ENCODE measurements at regions not wholly inside any gene's neighbourhood (a gene's known extent, or its start where the extent isn't known, plus 50 kb on each side); places are given as distances from the start of the nearest gene placed in this dataset.

- H3K4me3 ChIP-seq (ENCODE audit: low read depth, low read length): no peak overlapping the region
- no peak for DNase-seq
- H3K9me3 ChIP-seq: no peaks in the 10 kb centered on the region; the same call in 1 of the 2 replicates
- H3K4me1 ChIP-seq: no peaks in the 10 kb centered on the region
- no peaks in the 10 kb centered on the region for H3K36me3 ChIP-seq
- H3K27me3 ChIP-seq: peaks cover 90% of the 10 kb centered on the region
- TF ChIP-seq CTCF (IDR thresholded peaks at IDR 0.05; ENCODE audit: low read depth, low read length): no peak
Measured at GRCh38 chr13:94968757-94969086, 256.4 kb upstream of the SOX21 start.

GRCh38 chr13:94968040-94968756 lies 255.9 kb upstream of the SOX21 start:
- Histone ChIP-seq H3K4me1 (no peaks in the 10 kb centered on the region), H3K9me3 (no peaks in the 10 kb centered on the region; the same call in 1 of the 2 replicates), H3K4me3 (ENCODE audit: low read depth, low read length) (peak overlapping the region; percentile 14; the same call in 1 of the 2 replicates), H3K27me3 (peaks cover 90% of the 10 kb centered on the region), H3K36me3 (no peaks in the 10 kb centered on the region)
- peak; percentile 23 for DNase-seq
- no peak for TF ChIP-seq CTCF (IDR thresholded peaks at IDR 0.05; ENCODE audit: low read depth, low read length)

GRCh38 chr13:94967183-94968039 lies 255.1 kb upstream of the SOX21 start:
- peak; percentile 40 for DNase-seq
- Histone ChIP-seq H3K4me3 (ENCODE audit: low read depth, low read length) (peak overlapping the region; percentile 14; the same call in 1 of the 2 replicates), H3K36me3 (no peaks in the 10 kb centered on the region), H3K27me3 (peaks cover 88% of the 10 kb centered on the region), H3K9me3 (no peaks in the 10 kb centered on the region; the same call in 1 of the 2 replicates), H3K4me1 (no peaks in the 10 kb centered on the region)
- TF ChIP-seq CTCF (IDR thresholded peaks at IDR 0.05; ENCODE audit: low read depth, low read length): no peak

GRCh38 chr13:94966422-94966955 lies 254.1 kb upstream of the SOX21 start:
- Histone ChIP-seq H3K4me3 (ENCODE audit: low read depth, low read length) (no peak overlapping the region), H3K4me1 (no peaks in the 10 kb centered on the region), H3K9me3 (no peaks in the 10 kb centered on the region; the same call in 1 of the 2 replicates), H3K27me3 (peaks cover 87% of the 10 kb centered on the region), H3K36me3 (no peaks in the 10 kb centered on the region)
- no peak for TF ChIP-seq CTCF (IDR thresholded peaks at IDR 0.05; ENCODE audit: low read depth, low read length)
- DNase-seq: no peak

- TF ChIP-seq CTCF (IDR thresholded peaks at IDR 0.05; ENCODE audit: low read depth, low read length): no peak
- Histone ChIP-seq H3K36me3 (no peaks in the 10 kb centered on the region), H3K4me1 (no peaks in the 10 kb centered on the region), H3K27me3 (peaks cover 36% of the 10 kb centered on the region), H3K9me3 (no peaks in the 10 kb centered on the region), H3K4me3 (ENCODE audit: low read depth, low read length) (no peak overlapping the region)
- DNase-seq: no peak
Measured at GRCh38 chr13:94959626-94960025, 247.3 kb upstream of the SOX21 start.

All from BE2C (cell line).